Stomach (tissue), 8 donors: ENCODE measurements at regions not wholly inside any gene's neighbourhood (a gene's known extent, or its start where the extent isn't known, plus 50 kb on each side); places are given as distances from the start of the nearest gene placed in this dataset.

Experiments
- DNase-seq, 2 donors: peaks; one replicate each; pipeline versions ENCODE4 v3.0.0 to v3.0.0-alpha.2; 2013 to 2019
- H3K27ac ChIP-seq, 5 donors: fragments of 200-600 bp in 4 of 5; sonication (generic) in 4 of 5; one replicate each; pipeline ENCODE4 v1.5.1; 2013 to 2019; ENCODE audit warnings: mild to moderate bottlenecking in 1 of 5, moderate library complexity in 1 of 5
- H3K27me3 ChIP-seq, 3 donors: fragments of 200-600 bp; sonication (generic); one replicate each; pipeline ENCODE4 v1.5.1; 2017 to 2019; ENCODE audit warnings: mixed run types in 1 of 3
- H3K36me3 ChIP-seq, 4 donors: fragments of 200-600 bp; sonication (generic); 1 replicate in 3 of 4; 2 replicates in 1 of 4; pipeline ENCODE4 v1.5.1; 2016 to 2019
- H3K4me1 ChIP-seq, 4 donors: fragments of 200-600 bp; sonication (generic); one replicate each; pipeline ENCODE4 v1.5.1; 2016 to 2019
- H3K4me3 ChIP-seq, 4 donors: fragments of 200-600 bp; sonication (generic) in 3 of 4; one replicate each; pipeline ENCODE4 v1.5.1; 2016 to 2019; ENCODE audit warnings: mild to moderate bottlenecking in 1 of 4
- H3K9me3 ChIP-seq, 4 donors: fragments of 200-600 bp; sonication (generic); one replicate each; pipeline ENCODE4 v1.5.1; 2016 to 2019
- EP300 ChIP-seq: sonication (generic); formaldehyde crosslinking; IDR thresholded peaks from one replicate; pipeline ENCODE4 v1.6.1; 2017; ENCODE audit warnings: antibody characterized with exemption
- POLR2A ChIP-seq, 4 donors: fragments of 450-650 bp; IDR thresholded peaks; one replicate each; pipeline ENCODE4 v1.6.1; 2016; ENCODE audit warnings: antibody characterized with exemption in 4 of 4, control low read depth in 2 of 4, mild to moderate bottlenecking in 1 of 4, moderate library complexity in 1 of 4
- POLR2AphosphoS5 ChIP-seq, 3 donors: sonication (generic); formaldehyde crosslinking; IDR thresholded peaks; one replicate each; pipeline ENCODE4 v1.6.1; 2016; ENCODE audit warnings: antibody characterized with exemption in 3 of 3
- WGBS, 5 donors: extraction: QIAGEN DNeasy Blood & Tissue Kit in 3 of 5; methylation state at CpG; one replicate each; pipeline versions ENCODE4 v1.1.5 to v1.1.7; 2013 to 2018; 5-methylcytosine and 5-hydroxymethylcytosine counted together
- intact Hi-C: fragments of 100-400 bp; cut with DNase I; formaldehyde crosslinking; loops from one replicate; pipeline ENCODE4 v1.15.1; 2023; ENCODE audit warnings: low total_unique reads
- TF ChIP-seq, protein P1 (sequence below), 7 experiments: fragments of 450-650 bp in 4 of 7; fragments of 200-600 bp in 3 of 7; sonication (generic) in 3 of 7; IDR thresholded peaks; one replicate each; pipeline ENCODE4 v1.5.1; 2016 to 2019; ENCODE audit warnings: antibody characterized with exemption in 7 of 7, control low read depth in 2 of 7, mild to moderate bottlenecking in 1 of 7
- donor health status: healthy with polysubstance abuse.
- donor health status: Bipolar disorder and iron deficiency.
- donor health status: healthy.

DNA sequence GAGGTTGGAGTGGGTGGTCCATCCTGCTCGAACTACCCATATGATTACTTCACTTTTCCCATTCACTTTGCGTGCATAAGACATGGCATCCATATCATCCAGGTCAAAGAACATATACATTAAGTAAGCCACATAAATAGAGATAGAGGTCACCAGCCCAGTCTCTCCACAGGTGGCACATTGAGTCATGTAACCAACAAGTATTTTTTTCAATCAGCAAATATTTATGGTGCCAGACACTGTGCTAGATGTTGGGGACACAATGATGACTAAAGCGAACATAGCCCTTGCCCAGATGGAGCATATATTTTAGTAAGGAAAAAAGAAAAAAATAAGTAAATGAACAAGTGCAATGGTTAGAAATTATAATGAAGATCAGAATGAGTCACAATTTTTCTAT, 83.6 kb upstream of the LCLAT1 start:
- no peak for TF ChIP-seq EP300
- WGBS, 5 donors, result 71 to 89% (median 80%) methylated on average over 3 of the region's 3 CpGs
- intact Hi-C loops, result no loop called here

DNA sequence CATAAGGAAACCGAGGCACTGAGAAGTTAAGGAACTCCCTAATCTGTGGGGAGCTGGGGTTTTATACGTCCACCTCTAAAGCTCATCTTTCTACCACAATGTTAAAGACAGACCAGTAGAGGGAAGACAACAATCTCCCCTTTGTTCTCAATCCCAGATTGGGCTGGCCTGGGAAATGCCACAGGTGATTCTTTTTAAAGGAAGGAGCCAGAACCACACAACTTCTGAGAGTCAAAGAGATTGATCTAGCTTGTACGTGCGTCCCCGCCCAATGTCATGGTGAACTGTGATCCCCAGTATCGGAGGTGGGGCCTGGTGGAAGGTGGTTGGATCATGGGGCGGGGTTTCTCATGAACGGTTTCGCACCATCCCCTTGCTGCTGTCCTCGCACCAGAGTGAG, 81.8 kb upstream of the LCLAT1 start:
- no peaks in the 10 kb centered on the region for H3K9me3 ChIP-seq
- H3K4me3 ChIP-seq, result no peak overlapping the region
- DNase-seq, result peak in 1 of 2 donors; percentile 65
- no peaks in the 10 kb centered on the region for H3K36me3 ChIP-seq
- 80 to 88% (median 85%) methylated on average over 10 of the region's 10 CpGs for WGBS, 5 donors
- intact Hi-C loops, result no loop called here
- H3K27me3 ChIP-seq, result no peaks in the 10 kb centered on the region
- no peak overlapping the region for H3K27ac ChIP-seq
- H3K4me1 ChIP-seq, result peaks cover 2 to 34% (median 13%) of the 10 kb centered on the region in 4 donors
- TF ChIP-seq, protein P1, sequence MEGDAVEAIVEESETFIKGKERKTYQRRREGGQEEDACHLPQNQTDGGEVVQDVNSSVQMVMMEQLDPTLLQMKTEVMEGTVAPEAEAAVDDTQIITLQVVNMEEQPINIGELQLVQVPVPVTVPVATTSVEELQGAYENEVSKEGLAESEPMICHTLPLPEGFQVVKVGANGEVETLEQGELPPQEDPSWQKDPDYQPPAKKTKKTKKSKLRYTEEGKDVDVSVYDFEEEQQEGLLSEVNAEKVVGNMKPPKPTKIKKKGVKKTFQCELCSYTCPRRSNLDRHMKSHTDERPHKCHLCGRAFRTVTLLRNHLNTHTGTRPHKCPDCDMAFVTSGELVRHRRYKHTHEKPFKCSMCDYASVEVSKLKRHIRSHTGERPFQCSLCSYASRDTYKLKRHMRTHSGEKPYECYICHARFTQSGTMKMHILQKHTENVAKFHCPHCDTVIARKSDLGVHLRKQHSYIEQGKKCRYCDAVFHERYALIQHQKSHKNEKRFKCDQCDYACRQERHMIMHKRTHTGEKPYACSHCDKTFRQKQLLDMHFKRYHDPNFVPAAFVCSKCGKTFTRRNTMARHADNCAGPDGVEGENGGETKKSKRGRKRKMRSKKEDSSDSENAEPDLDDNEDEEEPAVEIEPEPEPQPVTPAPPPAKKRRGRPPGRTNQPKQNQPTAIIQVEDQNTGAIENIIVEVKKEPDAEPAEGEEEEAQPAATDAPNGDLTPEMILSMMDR (IDR thresholded peaks at IDR 0.05), result no peak
- no peak for TF ChIP-seq POLR2A (IDR thresholded peaks at IDR 0.05)
- no peak for TF ChIP-seq POLR2AphosphoS5 (IDR thresholded peaks at IDR 0.05)
- TF ChIP-seq EP300, result no peak

More for the DNA sequence above, 83.6 kb upstream of the LCLAT1 start:
- DNase-seq, result no peak
- H3K36me3 ChIP-seq, result no peaks in the 10 kb centered on the region
- H3K9me3 ChIP-seq, result no peaks in the 10 kb centered on the region
- H3K27me3 ChIP-seq, result no peaks in the 10 kb centered on the region
- H3K4me1 ChIP-seq, result peaks cover 9 to 41% (median 22%) of the 10 kb centered on the region in 4 donors
- H3K4me3 ChIP-seq, result no peak overlapping the region
- H3K27ac ChIP-seq, result peak overlapping the region in 1 of 5 donors; percentile 25

DNA sequence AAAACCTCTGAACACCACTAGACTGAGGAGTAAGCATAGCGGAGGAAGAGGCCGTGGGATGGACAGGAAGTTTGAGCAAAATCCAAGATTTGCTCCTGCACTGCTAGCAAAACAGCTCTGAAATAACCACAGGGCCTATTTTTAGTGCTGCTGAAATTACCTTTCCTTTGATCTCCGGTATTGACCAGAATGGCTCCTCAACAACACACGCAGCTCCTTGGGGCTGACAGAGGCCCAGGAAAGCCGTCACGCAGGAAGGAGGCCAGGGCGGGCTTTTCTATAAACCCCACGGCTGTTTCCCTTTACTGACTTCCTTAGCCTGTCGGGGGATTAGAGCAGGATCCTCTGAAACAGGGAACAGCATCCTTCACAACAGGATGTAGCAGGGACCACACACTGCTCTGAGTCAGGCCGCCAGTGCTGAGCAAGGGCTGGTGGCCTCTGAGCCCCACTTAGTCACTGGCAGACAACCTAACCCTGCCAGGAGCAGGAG, 80.8 kb upstream of the LCLAT1 start:
- H3K9me3 ChIP-seq, result no peaks in the 10 kb centered on the region
- no peaks in the 10 kb centered on the region for H3K36me3 ChIP-seq
- 64 to 73% (median 71%) methylated on average over 9 to 10 of the region's 10 CpGs for WGBS, 5 donors
- peak in 1 of 2 donors; percentile 43 for DNase-seq
- no peaks in the 10 kb centered on the region for H3K27me3 ChIP-seq
- TF ChIP-seq, protein P1 (IDR thresholded peaks at IDR 0.05), result no peak
- TF ChIP-seq POLR2AphosphoS5 (IDR thresholded peaks at IDR 0.05) (no peak), POLR2A (IDR thresholded peaks at IDR 0.05) (no peak), EP300 (no peak)
- H3K27ac ChIP-seq, result peak overlapping the region in 2 of 5 donors; percentile 2 to 10
- intact Hi-C loops, result no loop called here
- H3K4me1 ChIP-seq, result peaks cover 0 to 26% (median 11%) of the 10 kb centered on the region in 4 donors
- H3K4me3 ChIP-seq, result no peak overlapping the region

DNA sequence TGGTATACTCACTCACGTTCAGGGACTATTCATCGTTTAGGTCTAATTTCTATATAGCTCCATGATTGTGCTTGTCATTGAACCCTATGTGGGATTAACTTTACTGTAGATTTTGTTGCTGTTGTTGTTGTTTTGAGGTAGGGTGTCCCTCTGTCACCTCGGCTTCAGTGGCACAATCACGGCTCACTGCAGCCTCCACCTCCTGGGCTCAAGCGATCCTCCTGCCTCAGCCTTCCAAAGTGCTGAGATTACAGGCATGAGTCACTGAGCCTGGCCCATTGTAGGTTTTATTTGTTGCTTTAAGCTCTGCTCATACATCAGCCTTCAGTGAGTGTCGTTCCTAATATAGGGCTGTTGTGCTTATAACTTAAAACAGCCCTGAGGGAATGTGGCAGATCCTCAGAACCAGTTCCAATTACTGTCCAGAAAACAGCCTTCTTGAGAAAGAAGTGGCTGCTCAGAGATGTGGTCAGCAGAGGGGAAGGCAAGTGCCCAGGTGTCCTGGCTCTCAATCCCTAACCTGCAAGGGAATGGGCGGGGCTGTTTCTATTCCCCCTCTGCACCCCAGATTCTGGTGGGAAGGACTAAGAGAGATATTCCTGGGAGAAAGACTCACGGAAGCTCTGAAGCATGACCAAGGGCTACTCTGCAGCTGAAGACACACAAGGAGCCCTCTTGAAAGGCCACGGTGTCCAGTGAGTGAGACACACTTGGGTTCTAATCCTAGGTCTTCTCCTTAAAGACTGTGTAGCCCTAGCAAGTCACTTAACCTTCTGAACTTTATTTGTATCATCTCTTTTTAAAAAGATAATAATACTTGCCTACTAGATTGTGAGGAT, 79.6 kb upstream of the LCLAT1 start:
- Histone ChIP-seq H3K9me3 (no peaks in the 10 kb centered on the region), H3K36me3 (no peaks in the 10 kb centered on the region), H3K4me3 (no peak overlapping the region), H3K27ac (no peak overlapping the region), H3K4me1 (peaks cover 0 to 17% (median 9%) of the 10 kb centered on the region in 4 donors), H3K27me3 (no peaks in the 10 kb centered on the region)
- DNase-seq, result no peak
- intact Hi-C loops, result no loop called here
- 82 to 91% (median 88%) methylated on average over 9 of the region's 9 CpGs for WGBS, 5 donors
- TF ChIP-seq, protein P1 (IDR thresholded peaks at IDR 0.05), result no peak
- no peak for TF ChIP-seq POLR2A (IDR thresholded peaks at IDR 0.05)
- no peak for TF ChIP-seq EP300
- no peak for TF ChIP-seq POLR2AphosphoS5 (IDR thresholded peaks at IDR 0.05)
